Fibroblast of lung (primary cell): ENCODE measurements at regions not wholly inside any gene's neighbourhood (a gene's known extent, or its start where the extent isn't known, plus 50 kb on each side); places are given as distances from the start of the nearest gene placed in this dataset.

Source experiments
- EZH2 ChIP-seq: IDR thresholded peaks from 2 replicates; pipeline ENCODE4 v1.5.1; 2012; ENCODE audit warnings: low read length, control low read depth, mild to moderate bottlenecking; ENCODE audit errors: missing control alignments
- TF ChIP-seq, protein P1 (sequence below), 2 donors: IDR thresholded peaks in 1 of 2; conservative IDR thresholded peaks in 1 of 2; 1 replicate in 1 of 2; 2 replicates in 1 of 2; pipeline ENCODE4 v1.5.1; 2011 to 2012; ENCODE audit warnings: low read length in 2 of 2, control low read depth in 1 of 2, inconsistent platforms in 1 of 2, low read depth in 1 of 2, mild to moderate bottlenecking in 1 of 2

DNA sequence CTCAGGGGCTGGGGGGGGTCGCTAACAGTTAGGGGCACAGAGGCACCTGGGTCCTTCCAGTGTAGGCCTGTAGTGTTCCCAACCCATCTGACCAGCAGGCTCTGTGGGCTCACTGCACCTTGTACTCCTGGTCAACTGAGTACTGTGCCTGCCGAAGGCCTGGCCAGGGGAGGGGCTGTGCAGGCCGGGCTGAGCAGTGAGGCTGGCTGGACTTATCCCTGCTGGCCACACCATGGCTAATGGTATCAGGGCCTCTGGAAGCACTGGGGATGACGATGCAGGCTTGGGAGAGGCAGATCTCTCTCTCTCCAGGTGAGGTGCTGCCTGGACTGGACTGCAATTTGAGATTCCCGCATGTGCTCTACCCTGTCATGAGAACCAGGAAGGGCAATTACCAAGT, 58.9 kb upstream of the SDK2 start:
- TF ChIP-seq, protein P1, sequence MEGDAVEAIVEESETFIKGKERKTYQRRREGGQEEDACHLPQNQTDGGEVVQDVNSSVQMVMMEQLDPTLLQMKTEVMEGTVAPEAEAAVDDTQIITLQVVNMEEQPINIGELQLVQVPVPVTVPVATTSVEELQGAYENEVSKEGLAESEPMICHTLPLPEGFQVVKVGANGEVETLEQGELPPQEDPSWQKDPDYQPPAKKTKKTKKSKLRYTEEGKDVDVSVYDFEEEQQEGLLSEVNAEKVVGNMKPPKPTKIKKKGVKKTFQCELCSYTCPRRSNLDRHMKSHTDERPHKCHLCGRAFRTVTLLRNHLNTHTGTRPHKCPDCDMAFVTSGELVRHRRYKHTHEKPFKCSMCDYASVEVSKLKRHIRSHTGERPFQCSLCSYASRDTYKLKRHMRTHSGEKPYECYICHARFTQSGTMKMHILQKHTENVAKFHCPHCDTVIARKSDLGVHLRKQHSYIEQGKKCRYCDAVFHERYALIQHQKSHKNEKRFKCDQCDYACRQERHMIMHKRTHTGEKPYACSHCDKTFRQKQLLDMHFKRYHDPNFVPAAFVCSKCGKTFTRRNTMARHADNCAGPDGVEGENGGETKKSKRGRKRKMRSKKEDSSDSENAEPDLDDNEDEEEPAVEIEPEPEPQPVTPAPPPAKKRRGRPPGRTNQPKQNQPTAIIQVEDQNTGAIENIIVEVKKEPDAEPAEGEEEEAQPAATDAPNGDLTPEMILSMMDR (conservative IDR thresholded peaks at IDR 0.05 in 1 of 2, IDR thresholded peaks at IDR 0.05 in 1 of 2; ENCODE audit: low read depth in 1 of 2, low read length in 2 of 2): no peak
- no peak for TF ChIP-seq EZH2
